ENCODE measurements at regions not wholly inside any gene's neighbourhood (a gene's known extent, or its start where the extent isn't known, plus 50 kb on each side); places are given as distances from the start of the nearest gene placed in this dataset.

DNA sequence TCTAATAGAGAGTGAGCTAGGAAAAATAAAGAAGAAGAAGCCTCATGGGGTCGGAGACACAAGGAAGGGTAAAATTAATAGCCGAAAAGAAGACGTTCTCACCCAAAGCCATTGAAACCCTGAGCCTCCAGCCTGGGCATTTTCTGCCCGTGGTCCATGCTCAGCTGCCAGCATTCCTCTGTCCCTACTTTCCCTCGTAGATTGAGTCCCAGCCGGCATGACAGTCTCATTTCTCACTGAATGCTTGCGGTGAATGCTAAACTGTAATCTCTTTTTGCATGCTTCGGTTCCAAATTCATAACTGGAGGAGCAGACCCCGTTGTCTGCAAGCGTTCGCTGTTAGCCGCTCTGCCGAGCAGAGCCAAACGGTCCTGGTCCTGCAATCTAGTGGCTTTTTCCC is 54.0 kb upstream of the COX10 start:
- no peak for TF ChIP-seq CTCF (IDR thresholded peaks at IDR 0.05; ENCODE audit: low read depth, low read length)
- TF ChIP-seq EZH2phosphoT487 (IDR thresholded peaks at IDR 0.05; ENCODE audit: low read depth), result no peak
- no peaks in the 10 kb centered on the region for H3K79me2 ChIP-seq (ENCODE audit: low read length)
- no peaks in the 10 kb centered on the region for H4K20me1 ChIP-seq (ENCODE audit: insufficient read depth, low read length)
- no peaks in the 10 kb centered on the region for H3K27me3 ChIP-seq (ENCODE audit: low read depth, low read length)
- H3K9me3 ChIP-seq (ENCODE audit: insufficient read depth, low read length), result no peaks in the 10 kb centered on the region
- no peak overlapping the region for H3K9ac ChIP-seq (ENCODE audit: low read length)
- H3K4me2 ChIP-seq (ENCODE audit: low read length), result no peak overlapping the region
- no peak overlapping the region for H3K4me3 ChIP-seq (ENCODE audit: low read length)
- no peaks in the 10 kb centered on the region for H3K36me3 ChIP-seq (replicated peaks; ENCODE audit: low read depth, low read length)
- no peak overlapping the region for H2AFZ ChIP-seq (ENCODE audit: low read depth, low read length)
- H3K4me1 ChIP-seq (ENCODE audit: low read length), result no peaks in the 10 kb centered on the region
- no peak overlapping the region for H3K27ac ChIP-seq (ENCODE audit: low read length)

DNA sequence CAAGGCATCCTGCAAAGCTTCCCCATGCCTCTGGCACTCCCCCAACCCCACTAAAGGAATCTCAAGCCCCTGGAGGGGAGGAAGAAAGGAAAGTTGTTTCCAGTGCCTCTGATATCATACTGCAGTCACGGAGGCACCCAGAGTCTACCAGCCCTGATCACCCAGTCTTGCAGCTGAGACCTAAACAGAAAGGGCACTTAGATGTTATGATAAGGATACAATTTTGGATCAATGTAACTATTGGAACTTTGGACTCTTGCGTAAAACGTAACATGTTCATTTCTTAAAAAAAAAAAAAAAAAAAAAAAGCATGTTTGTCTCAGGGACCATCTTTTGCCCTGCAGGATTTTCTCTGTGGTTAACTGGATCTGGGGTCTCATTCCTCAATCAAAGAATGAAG is 52.4 kb upstream of the COX10 start:
- H3K27me3 ChIP-seq (ENCODE audit: low read depth, low read length), result no peaks in the 10 kb centered on the region
- H3K36me3 ChIP-seq (replicated peaks; ENCODE audit: low read depth, low read length), result no peaks in the 10 kb centered on the region
- no peaks in the 10 kb centered on the region for H3K4me1 ChIP-seq (ENCODE audit: low read length)
- no peak overlapping the region for H3K27ac ChIP-seq (ENCODE audit: low read length)
- no peak overlapping the region for H3K9ac ChIP-seq (ENCODE audit: low read length)
- TF ChIP-seq EZH2phosphoT487 (IDR thresholded peaks at IDR 0.05; ENCODE audit: low read depth) (no peak), CTCF (IDR thresholded peaks at IDR 0.05; ENCODE audit: low read depth, low read length) (no peak)
- H3K4me2 ChIP-seq (ENCODE audit: low read length), result no peak overlapping the region
- no peak overlapping the region for H2AFZ ChIP-seq (ENCODE audit: low read depth, low read length)
- no peaks in the 10 kb centered on the region for H4K20me1 ChIP-seq (ENCODE audit: insufficient read depth, low read length)
- no peaks in the 10 kb centered on the region for H3K79me2 ChIP-seq (ENCODE audit: low read length)
- H3K9me3 ChIP-seq (ENCODE audit: insufficient read depth, low read length), result no peaks in the 10 kb centered on the region
- H3K4me3 ChIP-seq (ENCODE audit: low read length), result no peak overlapping the region

DNA sequence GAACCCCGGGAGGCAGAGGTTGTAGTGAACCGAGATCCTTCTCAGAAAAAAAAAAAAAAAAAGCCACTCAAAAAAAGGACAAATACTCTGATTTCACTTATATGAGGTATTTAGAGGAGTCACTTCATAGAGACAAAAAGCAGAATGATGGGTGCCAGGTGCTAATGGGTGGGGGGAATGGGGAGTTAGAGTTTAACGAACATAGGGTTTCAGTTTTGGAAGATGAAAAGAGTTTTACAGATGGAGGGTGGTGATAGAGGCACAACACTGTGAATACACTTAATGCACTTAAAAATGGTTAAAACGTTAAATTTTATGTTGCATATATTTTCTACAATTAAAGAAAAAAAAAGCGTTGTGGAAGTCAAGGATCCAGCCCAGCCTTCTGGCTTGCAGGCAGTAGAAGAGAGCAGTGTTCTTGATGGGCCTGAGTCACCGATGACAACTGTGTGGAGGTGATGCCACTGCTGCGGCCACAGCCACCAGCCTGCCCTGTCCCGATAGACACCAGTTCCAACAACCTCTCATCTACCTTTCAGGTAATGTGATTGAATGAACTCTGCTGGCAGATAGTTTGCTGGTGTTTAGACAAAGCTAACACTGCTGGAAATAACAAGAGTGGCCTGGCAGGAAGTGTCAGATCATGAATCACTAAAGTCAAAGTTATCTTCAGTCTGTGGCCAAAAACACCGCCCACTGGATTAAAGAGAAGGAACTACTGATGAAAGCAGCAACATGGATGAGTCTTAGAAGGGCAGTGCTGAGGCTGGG is 49.9 kb upstream of the COX10 start:
- Histone ChIP-seq H3K36me3 (replicated peaks; ENCODE audit: low read depth, low read length) (no peaks in the 10 kb centered on the region), H3K9ac (ENCODE audit: low read length) (no peak overlapping the region)

More for the DNA sequence above, 49.9 kb upstream of the COX10 start:
- Histone ChIP-seq H3K9me3 (ENCODE audit: insufficient read depth, low read length) (no peaks in the 10 kb centered on the region), H2AFZ (ENCODE audit: low read depth, low read length) (no peak overlapping the region), H3K27ac (ENCODE audit: low read length) (no peak overlapping the region), H3K4me2 (ENCODE audit: low read length) (no peak overlapping the region), H4K20me1 (ENCODE audit: insufficient read depth, low read length) (no peaks in the 10 kb centered on the region), H3K4me1 (ENCODE audit: low read length) (no peaks in the 10 kb centered on the region), H3K79me2 (ENCODE audit: low read length) (no peaks in the 10 kb centered on the region), H3K4me3 (ENCODE audit: low read length) (no peak overlapping the region), H3K27me3 (ENCODE audit: low read depth, low read length) (no peaks in the 10 kb centered on the region)
- TF ChIP-seq CTCF (IDR thresholded peaks at IDR 0.05; ENCODE audit: low read depth, low read length) (no peak), EZH2phosphoT487 (IDR thresholded peaks at IDR 0.05; ENCODE audit: low read depth) (no peak)

Measured in OCI-LY3 (cell line).